Endothelial cell (in vitro differentiated cells): ENCODE measurements at regions not wholly inside any gene's neighbourhood (a gene's known extent, or its start where the extent isn't known, plus 50 kb on each side); places are given as distances from the start of the nearest gene placed in this dataset.
"Not testable (repeated sequence)": the region's sequence is repeated elsewhere in the genome, so short reads cannot be mapped to it uniquely, and the experiment has no call there.

ENCODE experiments used
- DNase-seq: peaks from one replicate; pipeline ENCODE4 v3.0.0; 2021; ENCODE audit warnings: low spot score
- H3K27ac Mint-ChIP-seq: one replicate; pipeline ENCODE4 v1.8.0; 2021; ENCODE audit warnings: mixed read lengths, inconsistent platforms; ENCODE audit not compliant: unreplicated experiment
- H3K27me3 Mint-ChIP-seq: one replicate; pipeline ENCODE4 v1.8.0; 2021; ENCODE audit warnings: mild to moderate bottlenecking, moderate library complexity, mixed read lengths, inconsistent platforms; ENCODE audit not compliant: unreplicated experiment
- H3K36me3 Mint-ChIP-seq: one replicate; pipeline ENCODE4 v1.8.0; 2021; ENCODE audit warnings: mild to moderate bottlenecking, low read depth, mixed read lengths, inconsistent platforms; ENCODE audit not compliant: unreplicated experiment
- H3K4me1 Mint-ChIP-seq: one replicate; pipeline ENCODE4 v1.8.0; 2021; ENCODE audit warnings: mild to moderate bottlenecking, mixed read lengths, inconsistent platforms; ENCODE audit not compliant: unreplicated experiment
- H3K4me3 Mint-ChIP-seq: one replicate; pipeline ENCODE4 v1.8.0; 2021; ENCODE audit warnings: mild to moderate bottlenecking, mixed read lengths, inconsistent platforms; ENCODE audit not compliant: unreplicated experiment
- H3K9me3 Mint-ChIP-seq: one replicate; pipeline ENCODE4 v1.8.0; 2021; ENCODE audit warnings: mixed read lengths, inconsistent platforms; ENCODE audit not compliant: unreplicated experiment
- CTCF ChIP-seq: fragments of 200-600 bp; sonication (generic); IDR thresholded peaks from one replicate; pipeline ENCODE4 v1.5.0; 2021; ENCODE audit warnings: antibody characterized with exemption; ENCODE audit not compliant: unreplicated experiment

GRCh38 chr12:125343649-125344048 is 278.4 kb downstream of the AACS start:
- no peak for TF ChIP-seq CTCF
- DNase-seq = no peak
- no peak overlapping the region for H3K4me3 Mint-ChIP-seq
- H3K27ac Mint-ChIP-seq = no peak overlapping the region
- H3K36me3 Mint-ChIP-seq = no peaks in the 10 kb centered on the region
- H3K4me1 Mint-ChIP-seq = peaks cover 26% of the 10 kb centered on the region
- H3K27me3 Mint-ChIP-seq = peaks cover 1% of the 10 kb centered on the region
- H3K9me3 Mint-ChIP-seq = no peaks in the 10 kb centered on the region

DNA sequence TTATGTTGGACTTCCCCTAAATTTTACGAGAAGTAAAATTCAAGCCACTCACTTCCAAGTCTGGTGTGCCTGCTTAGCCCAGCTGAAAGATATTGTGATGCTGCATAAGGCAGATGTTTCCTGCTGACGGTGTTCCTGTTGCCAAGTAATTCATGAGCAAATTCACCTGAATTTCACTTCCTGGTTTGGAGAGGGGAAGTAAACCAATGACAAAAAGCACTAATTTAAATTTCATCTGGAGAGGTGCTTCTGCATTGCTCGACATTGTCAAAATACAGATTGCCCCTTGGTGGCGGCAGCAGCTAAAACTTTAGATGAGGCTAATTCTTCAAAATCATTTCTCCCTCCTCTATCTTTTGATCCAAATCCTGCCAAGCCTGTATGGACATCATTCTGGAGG is 281.1 kb downstream of the AACS start:
- H3K4me1 Mint-ChIP-seq = peaks cover 26% of the 10 kb centered on the region
- H3K4me3 Mint-ChIP-seq = no peak overlapping the region
- no peaks in the 10 kb centered on the region for H3K36me3 Mint-ChIP-seq
- H3K27ac Mint-ChIP-seq = no peak overlapping the region
- TF ChIP-seq CTCF = no peak
- DNase-seq = no peak
- H3K27me3 Mint-ChIP-seq = peaks cover 4% of the 10 kb centered on the region
- no peaks in the 10 kb centered on the region for H3K9me3 Mint-ChIP-seq

DNA sequence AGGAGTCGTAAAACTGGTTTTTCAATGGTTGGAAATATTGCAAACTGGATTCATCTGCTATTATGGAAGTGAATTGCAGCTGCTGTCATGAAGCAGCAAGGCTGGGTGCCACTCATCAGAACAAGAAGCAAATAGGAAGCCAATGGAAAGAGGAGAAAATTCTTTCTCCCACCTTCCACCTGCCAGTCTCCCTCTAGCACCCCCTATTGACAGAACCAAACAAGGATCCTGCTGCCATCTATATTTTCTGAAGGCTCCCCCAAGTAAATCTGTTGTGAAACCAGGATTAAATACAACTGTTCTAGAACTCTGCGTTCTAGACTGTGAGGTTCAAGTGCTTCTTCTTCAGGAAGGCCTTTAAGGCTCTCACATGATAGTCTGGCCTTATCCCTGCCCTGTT is 286.6 kb downstream of the AACS start:
- Mint-ChIP-seq H3K4me1 (peaks cover 7% of the 10 kb centered on the region), H3K27ac (no peak overlapping the region), H3K36me3 (no peaks in the 10 kb centered on the region), H3K27me3 (peaks cover 3% of the 10 kb centered on the region), H3K4me3 (no peak overlapping the region), H3K9me3 (no peaks in the 10 kb centered on the region)
- no peak for DNase-seq
- TF ChIP-seq CTCF = no peak

DNA sequence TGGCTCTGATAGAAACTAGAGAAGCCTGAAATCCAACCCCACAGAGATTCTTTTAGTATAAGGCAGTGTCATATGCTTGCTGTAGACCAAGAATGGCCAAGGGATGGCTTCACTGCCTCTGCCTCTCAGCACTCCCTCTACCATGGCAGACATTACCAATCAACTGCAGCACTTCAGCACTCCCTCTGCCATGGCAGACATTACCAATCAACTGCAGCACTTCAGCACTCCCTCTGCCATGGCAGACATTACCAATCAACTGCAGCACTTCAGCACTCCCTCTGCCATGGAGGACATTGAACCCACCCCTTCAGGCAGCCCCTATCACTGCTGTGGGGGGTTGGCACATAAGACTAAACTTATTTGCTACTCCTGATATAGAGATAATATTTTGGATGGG is 287.8 kb downstream of the AACS start:
- H3K36me3 Mint-ChIP-seq, H3K4me3 Mint-ChIP-seq, H3K27ac Mint-ChIP-seq, DNase-seq, H3K9me3 Mint-ChIP-seq, H3K27me3 Mint-ChIP-seq, H3K4me1 Mint-ChIP-seq: not testable (repeated sequence)

DNA sequence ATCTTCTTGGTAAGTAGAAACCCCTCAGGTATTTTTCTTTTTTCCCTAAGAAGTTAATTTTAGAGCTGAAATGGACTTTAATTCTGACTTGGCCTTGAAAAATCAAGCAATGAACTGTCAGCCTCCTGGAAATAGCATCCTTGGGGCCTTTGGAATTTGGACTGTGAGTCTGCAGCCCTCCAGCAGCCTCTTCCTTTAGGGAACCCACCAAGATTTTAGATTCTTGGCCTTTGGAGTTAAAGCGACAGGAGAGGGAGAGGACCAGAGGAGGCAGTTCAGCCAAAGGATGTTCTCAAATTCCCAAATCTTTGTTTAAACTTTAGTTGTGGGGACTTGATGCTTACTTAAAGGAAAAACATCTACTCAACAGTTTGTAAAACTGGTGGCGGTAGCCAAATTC is 288.6 kb downstream of the AACS start:
- Mint-ChIP-seq H3K4me1 (peaks cover 5% of the 10 kb centered on the region), H3K9me3 (no peaks in the 10 kb centered on the region), H3K27me3 (peaks cover 3% of the 10 kb centered on the region), H3K27ac (no peak overlapping the region), H3K36me3 (no peaks in the 10 kb centered on the region), H3K4me3 (no peak overlapping the region)
- no peak for TF ChIP-seq CTCF
- DNase-seq = no peak

GRCh38 chr12:125355614-125356013 is 290.4 kb downstream of the AACS start:
- DNase-seq = no peak
- no peaks in the 10 kb centered on the region for H3K27me3 Mint-ChIP-seq
- no peak for TF ChIP-seq CTCF
- peaks cover 5% of the 10 kb centered on the region for H3K4me1 Mint-ChIP-seq
- H3K9me3 Mint-ChIP-seq = no peaks in the 10 kb centered on the region
- no peaks in the 10 kb centered on the region for H3K36me3 Mint-ChIP-seq
- no peak overlapping the region for H3K27ac Mint-ChIP-seq
- no peak overlapping the region for H3K4me3 Mint-ChIP-seq
